GM12878 (cell line): ENCODE measurements at regions not wholly inside any gene's neighbourhood (a gene's known extent, or its start where the extent isn't known, plus 50 kb on each side); places are given as distances from the start of the nearest gene placed in this dataset.
"Not testable (repeated sequence)": the region's sequence is repeated elsewhere in the genome, so short reads cannot be mapped to it uniquely, and the experiment has no call there.

Source experiments
- BHLHE40 ChIP-seq, 2 experiments: fragments of 450-650 bp in 1 of 2; IDR thresholded peaks; 2 replicates each; pipeline ENCODE4 v1.6.1; 2011 to 2017; ENCODE audit warnings: low read depth in 2 of 2, borderline replicate concordance in 1 of 2, improper control_type of control experiment in 1 of 2, low read length in 1 of 2, mild to moderate bottlenecking in 1 of 2
- CTCF ChIP-seq, 3 experiments: IDR thresholded peaks in 2 of 3; conservative IDR thresholded peaks in 1 of 3; 2 replicates each; pipeline ENCODE4 v1.5.1; 2011; ENCODE audit warnings: low read depth in 3 of 3, low read length in 3 of 3, mild to moderate bottlenecking in 3 of 3, control low read depth in 2 of 3, moderate library complexity in 2 of 3, inconsistent platforms in 1 of 3, mixed read lengths in 1 of 3; ENCODE audit not compliant: control insufficient read depth in 2 of 3, insufficient read depth in 1 of 3; ENCODE audit errors: extremely low read depth in 1 of 3
- ELK1 ChIP-seq: IDR thresholded peaks from 2 replicates; pipeline ENCODE4 v1.6.1; 2012; ENCODE audit warnings: low read depth, low read length, improper control_type of control experiment
- EP300 ChIP-seq, 2 experiments: fragments of 150-350 bp in 1 of 2; IDR thresholded peaks; 2 replicates each; pipeline ENCODE4 v1.6.1; 2011 to 2012; ENCODE audit warnings: low read depth in 2 of 2, low read length in 2 of 2, borderline replicate concordance in 1 of 2, improper control_type of control experiment in 1 of 2, inconsistent platforms in 1 of 2; ENCODE audit not compliant: control insufficient read depth in 1 of 2
- EZH2 ChIP-seq: IDR thresholded peaks from 2 replicates; pipeline ENCODE4 v1.6.1; 2012; ENCODE audit warnings: low read depth, mild to moderate bottlenecking, control low read depth, inconsistent platforms, low read length, borderline replicate concordance; ENCODE audit not compliant: control insufficient read depth
- NR2C2 ChIP-seq: IDR thresholded peaks from 2 replicates; pipeline ENCODE4 v1.6.1; 2011; ENCODE audit warnings: borderline replicate concordance, low read depth; ENCODE audit not compliant: control insufficient read depth, insufficient read length
- SP1 ChIP-seq: IDR thresholded peaks from one replicate; pipeline ENCODE4 v1.6.1; 2011; ENCODE audit warnings: low read depth, low read length
- SUZ12 ChIP-seq: fragments of 200-600 bp; sonication (generic); IDR thresholded peaks from one replicate; pipeline ENCODE4 v1.6.1; 2018; ENCODE audit warnings: antibody characterized with exemption, mild to moderate bottlenecking; ENCODE audit not compliant: unreplicated experiment
- USF2 ChIP-seq: IDR thresholded peaks from 2 replicates; pipeline ENCODE4 v1.6.1; 2011; ENCODE audit warnings: low read depth, low read length, improper control_type of control experiment, borderline replicate concordance
- ZNF217 ChIP-seq: fragments of 450-650 bp; IDR thresholded peaks from 2 replicates; pipeline ENCODE4 v1.6.1; 2017; ENCODE audit warnings: antibody characterized with exemption, mild to moderate bottlenecking
- ZNF274 ChIP-seq: IDR thresholded peaks from one replicate; pipeline ENCODE4 v1.8.0; 2011; ENCODE audit not compliant: insufficient read length, insufficient read depth

DNA sequence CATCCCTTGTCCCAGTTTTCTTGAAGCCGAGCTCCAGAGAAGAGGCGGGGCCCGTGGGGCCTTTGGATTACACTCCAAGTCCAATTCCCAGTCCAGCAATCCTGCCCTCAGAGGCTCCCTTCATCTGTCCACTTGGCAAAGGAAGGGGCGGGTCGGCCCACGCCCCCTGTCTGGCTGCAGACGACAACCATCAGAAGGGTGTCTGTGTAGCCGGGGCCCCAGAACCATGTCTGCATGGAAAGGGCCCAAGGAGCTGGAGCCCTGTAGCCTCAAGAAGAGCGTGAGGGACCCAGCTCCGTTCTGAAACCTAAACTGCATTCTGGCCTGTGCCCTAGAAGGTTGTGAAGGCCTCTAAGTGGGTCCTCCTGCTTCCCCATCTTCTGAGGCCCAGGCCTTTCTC, 65.2 kb upstream of the TAMM41 start:
- TF ChIP-seq NR2C2; EZH2; SUZ12; ELK1; USF2; BHLHE40 (IDR thresholded peaks at IDR 0.05; ENCODE audit: borderline replicate concordance in 1 of 2, low read depth in 2 of 2, low read length in 1 of 2); ZNF274; CTCF (IDR thresholded peaks at IDR 0.05 in 2 of 3, conservative IDR thresholded peaks at IDR 0.05 in 1 of 3; ENCODE audit: control insufficient read depth in 2 of 3, extremely low read depth in 1 of 3, insufficient read depth in 1 of 3, low read depth in 3 of 3, low read length in 3 of 3); EP300 (IDR thresholded peaks at IDR 0.05; ENCODE audit: borderline replicate concordance in 1 of 2, control insufficient read depth in 1 of 2, low read depth in 2 of 2, low read length in 2 of 2); ZNF217; SP1: not testable (repeated sequence)
